Esophagus (tissue), 2 donors: ENCODE measurements at regions not wholly inside any gene's neighbourhood (a gene's known extent, or its start where the extent isn't known, plus 50 kb on each side); places are given as distances from the start of the nearest gene placed in this dataset.

Experiments
- H3K27ac ChIP-seq, 2 donors: one replicate each; pipeline ENCODE4 v1.5.1; 2013; ENCODE audit warnings: low read depth in 2 of 2, mild to moderate bottlenecking in 2 of 2, inconsistent platforms in 1 of 2, low read length in 1 of 2, moderate library complexity in 1 of 2
- H3K27me3 ChIP-seq, 2 donors: one replicate each; pipeline ENCODE4 v1.6.1; 2013; ENCODE audit warnings: low read length in 2 of 2, control low read depth in 1 of 2, mild to moderate bottlenecking in 1 of 2; ENCODE audit not compliant: insufficient read depth in 2 of 2, control insufficient read depth in 1 of 2
- H3K36me3 ChIP-seq, 2 donors: one replicate each; pipeline ENCODE4 v1.6.1; 2013; ENCODE audit warnings: low read length in 1 of 2; ENCODE audit not compliant: control insufficient read depth in 2 of 2, insufficient read depth in 2 of 2
- H3K4me1 ChIP-seq, 2 donors: one replicate each; pipeline ENCODE4 v1.6.1; 2013; ENCODE audit warnings: low read length in 1 of 2; ENCODE audit not compliant: control insufficient read depth in 2 of 2, insufficient read depth in 2 of 2
- H3K4me3 ChIP-seq, 2 donors: one replicate each; pipeline ENCODE4 v1.5.1; 2013; ENCODE audit warnings: low read length in 2 of 2, mild to moderate bottlenecking in 2 of 2, low read depth in 1 of 2, moderate library complexity in 1 of 2
- H3K9me3 ChIP-seq, 2 donors: one replicate each; pipeline ENCODE4 v1.6.1; 2013; ENCODE audit warnings: mild to moderate bottlenecking in 2 of 2, low read depth in 1 of 2, low read length in 1 of 2, moderate library complexity in 1 of 2; ENCODE audit not compliant: control insufficient read depth in 2 of 2, insufficient read depth in 1 of 2
- WGBS, 2 donors: extraction: QIAGEN DNeasy Blood & Tissue Kit; methylation state at CpG; one replicate each; pipeline ENCODE4 v1.1.7; 2013; 5-methylcytosine and 5-hydroxymethylcytosine counted together
- donor health status: healthy with polysubstance abuse.
- donor health status: Bipolar disorder and iron deficiency.

- 90 to 93% methylated on average over 4 of the region's 4 CpGs for whole genome bisulfite sequencing, 2 donors
- Histone ChIP-seq H3K4me3 (no peak overlapping the region), H3K27me3 (no peaks in the 10 kb centered on the region), H3K9me3 (no peaks in the 10 kb centered on the region), H3K27ac (no peak overlapping the region), H3K36me3 (no peaks in the 10 kb centered on the region), H3K4me1 (no peaks in the 10 kb centered on the region)
These were observed 315.2 kb downstream of the AJAP1 start for GRCh38 chr1:4969556-4970129.

- Histone ChIP-seq H3K4me1 (no peaks in the 10 kb centered on the region), H3K27ac (no peak overlapping the region), H3K9me3 (no peaks in the 10 kb centered on the region), H3K4me3 (no peak overlapping the region), H3K27me3 (no peaks in the 10 kb centered on the region), H3K36me3 (no peaks in the 10 kb centered on the region)
- 16 to 20% methylated on average over 5 of the region's 5 CpGs for WGBS, 2 donors
These were observed 311.1 kb downstream of the AJAP1 start for GRCh38 chr1:4965346-4966075.

- H3K9me3 ChIP-seq, result no peaks in the 10 kb centered on the region
- WGBS, 2 donors, result 61 to 71% methylated on average over 13 of the region's 13 CpGs
- no peak overlapping the region for H3K27ac ChIP-seq
- H3K4me3 ChIP-seq, result no peak overlapping the region
- H3K36me3 ChIP-seq, result no peaks in the 10 kb centered on the region
- H3K4me1 ChIP-seq, result no peaks in the 10 kb centered on the region
- no peaks in the 10 kb centered on the region for H3K27me3 ChIP-seq
These were observed 310.4 kb downstream of the AJAP1 start for GRCh38 chr1:4964634-4965345.

DNA sequence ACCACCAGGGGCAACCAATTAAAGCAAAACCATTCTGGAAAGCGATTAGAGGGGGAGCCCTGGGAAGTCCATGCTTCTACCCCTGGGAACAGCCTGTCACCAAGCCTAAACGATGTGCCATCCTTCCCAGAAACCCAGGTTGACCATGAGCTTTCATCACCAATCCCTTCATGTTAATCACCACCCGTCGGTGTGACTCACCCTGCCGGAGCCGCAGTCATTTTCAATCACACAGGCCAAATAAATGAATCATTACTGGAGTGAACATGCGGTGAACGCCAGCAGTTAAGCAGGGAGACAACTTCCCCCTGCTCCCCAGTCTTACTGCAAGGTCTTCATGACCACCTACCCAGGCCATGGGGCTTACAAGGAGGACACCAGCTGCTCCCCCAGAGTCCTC, 308.8 kb downstream of the AJAP1 start:
- WGBS, 2 donors, result 48 to 62% methylated on average over 8 of the region's 8 CpGs
- Histone ChIP-seq H3K27me3 (no peaks in the 10 kb centered on the region), H3K9me3 (peaks cover 0 to 2% of the 10 kb centered on the region in 2 donors), H3K4me3 (no peak overlapping the region), H3K36me3 (no peaks in the 10 kb centered on the region), H3K27ac (no peak overlapping the region), H3K4me1 (no peaks in the 10 kb centered on the region)

DNA sequence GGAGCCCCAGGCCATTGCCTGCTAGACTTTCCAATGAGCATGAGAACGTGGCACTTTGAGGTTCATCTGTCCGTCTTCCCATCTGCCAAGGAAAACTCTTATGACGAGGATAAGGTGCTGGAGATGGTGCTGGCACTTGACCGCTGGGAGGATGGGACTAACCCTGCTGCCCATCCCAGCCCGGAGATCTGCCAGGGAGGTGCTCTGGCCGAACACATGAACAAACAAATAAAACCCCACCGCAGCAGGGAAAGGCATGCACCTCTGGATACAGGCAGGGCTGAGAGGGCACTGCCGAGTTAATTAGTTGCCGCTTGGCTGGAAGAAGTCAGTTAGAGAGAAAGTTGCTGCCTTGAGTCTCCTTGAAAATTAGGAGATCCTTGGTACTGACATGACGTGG, 308.4 kb downstream of the AJAP1 start:
- Histone ChIP-seq H3K4me1 (no peaks in the 10 kb centered on the region), H3K27ac (no peak overlapping the region), H3K36me3 (no peaks in the 10 kb centered on the region), H3K9me3 (peaks cover 0 to 2% of the 10 kb centered on the region in 2 donors), H3K27me3 (no peaks in the 10 kb centered on the region), H3K4me3 (no peak overlapping the region)
- WGBS, 2 donors, result 72 to 73% methylated on average over 10 of the region's 10 CpGs

- Histone ChIP-seq H3K4me3 (no peak overlapping the region), H3K27ac (no peak overlapping the region), H3K36me3 (no peaks in the 10 kb centered on the region), H3K27me3 (no peaks in the 10 kb centered on the region), H3K9me3 (peaks cover 0 to 2% of the 10 kb centered on the region in 2 donors), H3K4me1 (no peaks in the 10 kb centered on the region)
- WGBS, 2 donors, result 84 to 91% methylated on average over 8 of the region's 8 CpGs
These were observed 307.7 kb downstream of the AJAP1 start for GRCh38 chr1:4961935-4962645.

DNA sequence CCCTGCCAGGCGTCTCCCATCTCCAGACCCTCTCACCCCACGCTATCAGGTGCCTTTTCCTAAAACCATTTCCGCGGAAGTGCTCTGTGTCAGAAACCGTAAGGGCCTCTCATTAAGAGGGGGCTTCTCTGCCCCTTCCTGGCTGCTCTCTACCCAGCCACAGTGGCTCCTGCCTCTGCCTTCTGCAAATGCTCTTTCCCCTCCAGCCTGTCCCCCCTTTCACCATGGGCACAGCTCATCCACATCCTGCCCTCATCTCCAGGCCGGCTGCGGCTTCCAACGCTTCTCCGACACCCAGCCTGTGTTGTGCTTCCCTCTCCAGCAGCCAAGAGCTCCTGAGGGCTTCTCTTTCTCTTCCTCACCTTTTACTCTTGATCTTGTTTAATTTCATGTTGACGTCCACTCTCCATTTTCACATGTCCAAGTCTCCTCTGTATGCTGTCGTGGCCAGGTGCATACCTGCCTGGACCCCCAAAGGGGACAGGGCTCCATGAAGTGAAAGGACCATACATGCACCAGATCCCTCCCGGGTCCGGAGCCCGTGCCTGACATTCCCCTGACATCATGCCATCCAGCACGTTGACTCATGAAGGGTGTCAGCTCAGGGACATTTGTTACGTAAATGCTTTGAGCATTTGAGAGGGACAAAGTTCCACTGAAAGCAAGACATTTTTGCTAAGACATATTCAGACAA, 306.5 kb downstream of the AJAP1 start:
- H3K4me1 ChIP-seq, result no peaks in the 10 kb centered on the region
- no peaks in the 10 kb centered on the region for H3K27me3 ChIP-seq
- 81 to 84% methylated on average over 16 of the region's 16 CpGs for WGBS, 2 donors
- H3K4me3 ChIP-seq, result no peak overlapping the region
- peaks cover 0 to 2% of the 10 kb centered on the region in 2 donors for H3K9me3 ChIP-seq
- no peak overlapping the region for H3K27ac ChIP-seq
- no peaks in the 10 kb centered on the region for H3K36me3 ChIP-seq

DNA sequence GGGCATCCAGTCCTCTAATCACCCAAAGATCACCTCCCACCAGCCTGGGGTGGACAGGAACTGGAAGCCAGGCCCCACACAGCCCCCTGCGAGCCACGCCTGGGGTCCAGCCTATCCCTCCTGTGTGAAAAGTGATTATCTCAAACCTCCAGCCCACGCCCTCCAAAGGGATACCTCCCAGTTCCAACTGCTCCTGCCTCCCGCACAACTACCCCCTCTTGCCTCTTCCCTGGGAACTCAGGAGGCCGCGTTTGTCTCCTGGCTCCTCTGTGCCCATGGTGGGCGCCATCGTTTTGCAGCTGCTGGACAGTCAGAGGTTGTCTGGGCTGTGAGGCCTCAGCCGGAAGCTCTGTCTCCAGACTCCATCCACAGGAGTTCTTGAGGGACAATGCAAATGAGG, 305.9 kb downstream of the AJAP1 start:
- WGBS, 2 donors, result 87 to 88% methylated on average over 9 of the region's 9 CpGs
- peaks cover 0 to 2% of the 10 kb centered on the region in 2 donors for H3K9me3 ChIP-seq
- no peaks in the 10 kb centered on the region for H3K4me1 ChIP-seq
- H3K27me3 ChIP-seq, result no peaks in the 10 kb centered on the region
- H3K27ac ChIP-seq, result no peak overlapping the region
- H3K4me3 ChIP-seq, result no peak overlapping the region
- H3K36me3 ChIP-seq, result no peaks in the 10 kb centered on the region

DNA sequence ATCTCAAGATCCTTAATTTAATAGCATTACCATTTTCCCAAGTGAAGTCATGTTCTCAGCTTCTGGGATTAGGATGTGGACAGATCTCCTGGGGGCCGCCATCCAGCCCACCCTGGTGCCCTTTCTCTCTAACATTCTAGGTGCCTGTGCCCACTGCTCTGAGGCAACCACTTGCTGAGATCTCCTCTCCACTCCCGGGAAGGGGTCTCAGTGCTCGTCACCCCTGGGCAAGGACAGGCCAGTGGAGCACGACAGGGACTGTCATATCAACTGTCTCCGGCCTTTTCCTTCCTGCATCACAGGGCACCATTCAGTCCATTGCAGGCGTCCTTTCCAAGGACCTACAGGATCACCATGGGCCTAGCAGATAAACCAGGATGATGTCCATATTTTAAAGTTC, 304.8 kb downstream of the AJAP1 start:
- H3K4me1 ChIP-seq, result no peaks in the 10 kb centered on the region
- WGBS, 2 donors, result 83 to 87% methylated on average over 6 of the region's 6 CpGs
- H3K27me3 ChIP-seq, result no peaks in the 10 kb centered on the region
- no peak overlapping the region for H3K4me3 ChIP-seq
- H3K27ac ChIP-seq, result no peak overlapping the region
- H3K36me3 ChIP-seq, result no peaks in the 10 kb centered on the region
- peaks cover 0 to 4% of the 10 kb centered on the region in 2 donors for H3K9me3 ChIP-seq
